Testis (tissue), 2 donors: ENCODE measurements at regions not wholly inside any gene's neighbourhood (a gene's known extent, or its start where the extent isn't known, plus 50 kb on each side); places are given as distances from the start of the nearest gene placed in this dataset.

Source experiments
- POLR2A ChIP-seq: fragments of 450-650 bp; IDR thresholded peaks from one replicate; pipeline ENCODE4 v1.6.1; 2017; ENCODE audit warnings: antibody characterized with exemption, mild to moderate bottlenecking, moderate library complexity
- TF ChIP-seq, protein P1 (sequence below), 3 experiments: fragments of 450-650 bp in 2 of 3; fragments of 200-600 bp in 1 of 3; sonication (generic) in 1 of 3; IDR thresholded peaks; one replicate each; pipeline ENCODE4 v1.5.1; 2016 to 2019; ENCODE audit warnings: antibody characterized with exemption in 3 of 3, mild to moderate bottlenecking in 2 of 3, moderate library complexity in 1 of 3

DNA sequence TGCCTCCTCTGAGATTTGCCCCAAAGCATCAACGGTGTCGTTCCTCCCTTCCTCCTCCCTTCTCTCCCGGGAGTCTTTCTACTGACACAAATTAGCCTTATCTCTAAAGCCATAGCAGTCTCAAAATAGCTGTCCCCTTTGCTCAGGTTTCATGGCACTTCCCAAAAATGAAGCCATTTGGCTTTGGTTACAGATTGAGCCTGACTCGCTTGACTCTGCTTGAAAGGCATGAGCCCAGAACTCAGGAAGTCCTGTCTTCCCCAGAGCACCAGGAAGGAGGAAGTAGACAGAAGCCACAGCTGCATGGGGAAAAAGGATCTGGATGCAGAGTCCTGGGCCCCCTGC, 234.4 kb upstream of the RGPD4 start:
- TF ChIP-seq, protein P1, sequence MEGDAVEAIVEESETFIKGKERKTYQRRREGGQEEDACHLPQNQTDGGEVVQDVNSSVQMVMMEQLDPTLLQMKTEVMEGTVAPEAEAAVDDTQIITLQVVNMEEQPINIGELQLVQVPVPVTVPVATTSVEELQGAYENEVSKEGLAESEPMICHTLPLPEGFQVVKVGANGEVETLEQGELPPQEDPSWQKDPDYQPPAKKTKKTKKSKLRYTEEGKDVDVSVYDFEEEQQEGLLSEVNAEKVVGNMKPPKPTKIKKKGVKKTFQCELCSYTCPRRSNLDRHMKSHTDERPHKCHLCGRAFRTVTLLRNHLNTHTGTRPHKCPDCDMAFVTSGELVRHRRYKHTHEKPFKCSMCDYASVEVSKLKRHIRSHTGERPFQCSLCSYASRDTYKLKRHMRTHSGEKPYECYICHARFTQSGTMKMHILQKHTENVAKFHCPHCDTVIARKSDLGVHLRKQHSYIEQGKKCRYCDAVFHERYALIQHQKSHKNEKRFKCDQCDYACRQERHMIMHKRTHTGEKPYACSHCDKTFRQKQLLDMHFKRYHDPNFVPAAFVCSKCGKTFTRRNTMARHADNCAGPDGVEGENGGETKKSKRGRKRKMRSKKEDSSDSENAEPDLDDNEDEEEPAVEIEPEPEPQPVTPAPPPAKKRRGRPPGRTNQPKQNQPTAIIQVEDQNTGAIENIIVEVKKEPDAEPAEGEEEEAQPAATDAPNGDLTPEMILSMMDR (IDR thresholded peaks at IDR 0.05): no peak
- TF ChIP-seq POLR2A: no peak
